Calu3 (cell line): ENCODE measurements at regions not wholly inside any gene's neighbourhood (a gene's known extent, or its start where the extent isn't known, plus 50 kb on each side); places are given as distances from the start of the nearest gene placed in this dataset.

ENCODE experiments used
- BruUV-seq: library from RNA; stranded (reverse); fragments of 400-500 nt; replicated peaks from 2 replicates; lab custom pipeline; 2021; lab: Mats Ljungman, UMichigan
- CTCF ChIA-PET: fragments of 300-600 bp; sonication (Branson Sonifier 250); formaldehyde crosslinking; loops from one replicate; lab custom pipeline; 2022; ENCODE audit warnings: antibody characterized with exemption; lab: Charles Lee
- DNase-seq: peaks from one replicate; pipeline ENCODE4 v3.0.0; 2022
- H3K27ac Mint-ChIP-seq: one replicate; pipeline ENCODE4 v1.8.0; 2022; ENCODE audit warnings: mixed read lengths; ENCODE audit not compliant: unreplicated experiment
- H3K27me3 Mint-ChIP-seq: one replicate; pipeline ENCODE4 v1.8.0; 2022; ENCODE audit warnings: mixed read lengths; ENCODE audit not compliant: unreplicated experiment
- H3K36me3 Mint-ChIP-seq: one replicate; pipeline ENCODE4 v1.8.0; 2022; ENCODE audit warnings: mild to moderate bottlenecking, moderate library complexity, mixed read lengths; ENCODE audit not compliant: insufficient read depth, unreplicated experiment
- H3K4me1 Mint-ChIP-seq: one replicate; pipeline ENCODE4 v1.8.0; 2022; ENCODE audit warnings: mild to moderate bottlenecking, low read depth, mixed read lengths; ENCODE audit not compliant: unreplicated experiment
- H3K4me3 Mint-ChIP-seq: one replicate; pipeline ENCODE4 v1.8.0; 2022; ENCODE audit warnings: mild to moderate bottlenecking, low read depth, moderate library complexity, mixed read lengths; ENCODE audit not compliant: unreplicated experiment
- H3K9me3 Mint-ChIP-seq: one replicate; pipeline ENCODE4 v1.8.0; 2022; ENCODE audit warnings: low read depth, mixed read lengths; ENCODE audit not compliant: unreplicated experiment
- intact Hi-C: fragments of 100-400 bp; cut with micrococcal nuclease; formaldehyde crosslinking; loops from one replicate; pipeline ENCODE4 v1.10.0; 2022; ENCODE audit not compliant: unreplicated experiment
- TF ChIP-seq, protein P1 (sequence below): fragments of 200-600 bp; IDR thresholded peaks from one replicate; pipeline ENCODE4 v1.8.0; 2022; ENCODE audit warnings: antibody characterized with exemption; ENCODE audit not compliant: unreplicated experiment

- Mint-ChIP-seq H3K9me3 (peaks cover 12% of the 10 kb centered on the region), H3K4me1 (no peaks in the 10 kb centered on the region), H3K27ac (no peak overlapping the region), H3K27me3 (no peaks in the 10 kb centered on the region), H3K4me3 (no peak overlapping the region), H3K36me3 (no peaks in the 10 kb centered on the region)
- intact Hi-C loops, result no loop called here
- TF ChIP-seq, protein P1, sequence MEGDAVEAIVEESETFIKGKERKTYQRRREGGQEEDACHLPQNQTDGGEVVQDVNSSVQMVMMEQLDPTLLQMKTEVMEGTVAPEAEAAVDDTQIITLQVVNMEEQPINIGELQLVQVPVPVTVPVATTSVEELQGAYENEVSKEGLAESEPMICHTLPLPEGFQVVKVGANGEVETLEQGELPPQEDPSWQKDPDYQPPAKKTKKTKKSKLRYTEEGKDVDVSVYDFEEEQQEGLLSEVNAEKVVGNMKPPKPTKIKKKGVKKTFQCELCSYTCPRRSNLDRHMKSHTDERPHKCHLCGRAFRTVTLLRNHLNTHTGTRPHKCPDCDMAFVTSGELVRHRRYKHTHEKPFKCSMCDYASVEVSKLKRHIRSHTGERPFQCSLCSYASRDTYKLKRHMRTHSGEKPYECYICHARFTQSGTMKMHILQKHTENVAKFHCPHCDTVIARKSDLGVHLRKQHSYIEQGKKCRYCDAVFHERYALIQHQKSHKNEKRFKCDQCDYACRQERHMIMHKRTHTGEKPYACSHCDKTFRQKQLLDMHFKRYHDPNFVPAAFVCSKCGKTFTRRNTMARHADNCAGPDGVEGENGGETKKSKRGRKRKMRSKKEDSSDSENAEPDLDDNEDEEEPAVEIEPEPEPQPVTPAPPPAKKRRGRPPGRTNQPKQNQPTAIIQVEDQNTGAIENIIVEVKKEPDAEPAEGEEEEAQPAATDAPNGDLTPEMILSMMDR, result no peak
- DNase-seq, result no peak
- BruUV-seq, result no TSS peak
- CTCF ChIA-PET, result no interaction called here
These were observed 136.1 kb downstream of the ST6GAL2 start for GRCh38 chr2:106749823-106750222.
